DND-41 (cell line): ENCODE measurements at regions not wholly inside any gene's neighbourhood (a gene's known extent, or its start where the extent isn't known, plus 50 kb on each side); places are given as distances from the start of the nearest gene placed in this dataset.

Experiments used
- ATAC-seq: fragments of 200-7000 bp; cut with Tn5 transposase; 3 replicates; pipeline ENCODE4 v1.9.1; 2021; ENCODE audit warnings: low read depth; ENCODE audit not compliant: insufficient read depth
- DNase-seq: peaks from one replicate; pipeline ENCODE4 v3.0.0-alpha.2; 2020
- H2AFZ ChIP-seq: 2 replicates; pipeline ENCODE4 v1.6.0; 2012; ENCODE audit warnings: low read depth, low read length
- H3K27ac ChIP-seq: 2 replicates; pipeline ENCODE4 v1.5.1; 2012; ENCODE audit warnings: low read length, inconsistent platforms
- H3K27me3 ChIP-seq: fragments of 200-600 bp; sonication (generic); 2 replicates; pipeline ENCODE4 v1.6.0; 2012; ENCODE audit warnings: low read length, mild to moderate bottlenecking, inconsistent platforms; ENCODE audit not compliant: insufficient read depth, poor library complexity
- H3K36me3 ChIP-seq: 2 replicates; pipeline ENCODE4 v1.5.1; 2012; ENCODE audit warnings: low read length, inconsistent platforms; ENCODE audit not compliant: insufficient read depth
- H3K4me1 ChIP-seq: 2 replicates; pipeline ENCODE4 v1.5.1; 2012; ENCODE audit warnings: mild to moderate bottlenecking, low read length; ENCODE audit not compliant: insufficient read depth
- H3K4me2 ChIP-seq: 2 replicates; pipeline ENCODE4 v1.6.0; 2012; ENCODE audit warnings: mild to moderate bottlenecking, moderate library complexity, low read length, inconsistent platforms; ENCODE audit not compliant: insufficient read depth
- H3K4me3 ChIP-seq, 2 experiments: fragments of 200-600 bp in 1 of 2; shearing (Covaris generic) in 1 of 2; 2 replicates each; pipeline ENCODE4 v1.5.1; 2012 to 2016; ENCODE audit warnings: inconsistent platforms in 2 of 2, low read length in 2 of 2, mild to moderate bottlenecking in 2 of 2, low read depth in 1 of 2, moderate library complexity in 1 of 2
- H3K79me2 ChIP-seq: 2 replicates; pipeline ENCODE4 v1.6.0; 2012; ENCODE audit warnings: low read length, inconsistent platforms; ENCODE audit not compliant: insufficient read depth
- H3K9ac ChIP-seq: 2 replicates; pipeline ENCODE4 v1.6.0; 2012; ENCODE audit warnings: low read depth, mild to moderate bottlenecking, inconsistent platforms, low read length, moderate library complexity
- H3K9me3 ChIP-seq: 2 replicates; pipeline ENCODE4 v1.5.1; 2012; ENCODE audit warnings: low read length, moderate library complexity, mild to moderate bottlenecking, inconsistent platforms; ENCODE audit not compliant: insufficient read depth, severe bottlenecking
- H4K20me1 ChIP-seq: 2 replicates; pipeline ENCODE4 v1.6.0; 2012; ENCODE audit warnings: low read length; ENCODE audit not compliant: insufficient read depth
- CTCF ChIP-seq: IDR thresholded peaks from 2 replicates; pipeline ENCODE4 v1.5.1; 2012; ENCODE audit warnings: borderline replicate concordance, low read length, moderate library complexity, mild to moderate bottlenecking; ENCODE audit not compliant: poor library complexity, severe bottlenecking; ENCODE audit errors: extremely low read depth
- EZH2 ChIP-seq: IDR thresholded peaks from 3 replicates; pipeline ENCODE4 v1.6.1; 2012; ENCODE audit warnings: borderline replicate concordance, low read depth, mild to moderate bottlenecking, moderate library complexity, low read length, inconsistent platforms; ENCODE audit not compliant: severe bottlenecking

GRCh38 chr1:178650934-178651511 lies 74.0 kb upstream of the RALGPS2 start:
- H3K4me2 ChIP-seq = no peak overlapping the region
- no peaks in the 10 kb centered on the region for H3K4me1 ChIP-seq
- H2AFZ ChIP-seq = no peak overlapping the region
- peaks cover 10% of the 10 kb centered on the region for H3K27me3 ChIP-seq
- DNase-seq (no peak), ATAC-seq (no peak)
- H3K27ac ChIP-seq = no peak overlapping the region
- H3K9me3 ChIP-seq = no peaks in the 10 kb centered on the region
- no peak overlapping the region for H3K4me3 ChIP-seq
- no peak overlapping the region for H3K9ac ChIP-seq
- H3K36me3 ChIP-seq = no peaks in the 10 kb centered on the region
- TF ChIP-seq CTCF (no peak), EZH2 (no peak)
- H3K79me2 ChIP-seq = no peaks in the 10 kb centered on the region
- no peaks in the 10 kb centered on the region for H4K20me1 ChIP-seq

GRCh38 chr1:178651742-178652141 lies 73.3 kb upstream of the RALGPS2 start:
- no peaks in the 10 kb centered on the region for H3K36me3 ChIP-seq
- H2AFZ ChIP-seq = no peak overlapping the region
- H3K27ac ChIP-seq = no peak overlapping the region
- H3K9me3 ChIP-seq = no peaks in the 10 kb centered on the region
- H3K79me2 ChIP-seq = no peaks in the 10 kb centered on the region
- H3K4me2 ChIP-seq = no peak overlapping the region
- no peak overlapping the region for H3K4me3 ChIP-seq
- no peak overlapping the region for H3K9ac ChIP-seq
- no peaks in the 10 kb centered on the region for H3K4me1 ChIP-seq
- peaks cover 8% of the 10 kb centered on the region for H3K27me3 ChIP-seq
- ATAC-seq (no peak), DNase-seq (no peak)
- TF ChIP-seq EZH2 (no peak), CTCF (no peak)
- no peaks in the 10 kb centered on the region for H4K20me1 ChIP-seq

GRCh38 chr1:178652506-178653490 lies 72.2 kb upstream of the RALGPS2 start:
- no peaks in the 10 kb centered on the region for H3K4me1 ChIP-seq
- no peaks in the 10 kb centered on the region for H3K79me2 ChIP-seq
- DNase-seq (no peak), ATAC-seq (no peak)
- no peak overlapping the region for H3K4me3 ChIP-seq
- H3K36me3 ChIP-seq = no peaks in the 10 kb centered on the region
- H2AFZ ChIP-seq = no peak overlapping the region
- peaks cover 3% of the 10 kb centered on the region for H3K27me3 ChIP-seq
- no peaks in the 10 kb centered on the region for H3K9me3 ChIP-seq
- no peak overlapping the region for H3K4me2 ChIP-seq
- TF ChIP-seq CTCF = no peak
- no peak for TF ChIP-seq EZH2
- H3K27ac ChIP-seq = no peak overlapping the region
- H4K20me1 ChIP-seq = no peaks in the 10 kb centered on the region
- no peak overlapping the region for H3K9ac ChIP-seq
